ENCODE measurements at regions not wholly inside any gene's neighbourhood (a gene's known extent, or its start where the extent isn't known, plus 50 kb on each side); places are given as distances from the start of the nearest gene placed in this dataset.

- H3K27me3 Mint-ChIP-seq (ENCODE audit: insufficient read depth): no peaks in the 10 kb centered on the region
- H3K4me1 ChIP-seq (ENCODE audit: control insufficient read depth, insufficient read depth, low read length): peaks cover 6% of the 10 kb centered on the region
- H3K27ac Mint-ChIP-seq: no peak overlapping the region
- DNase-seq: peak; percentile 34
- no peak overlapping the region for H3K4me3 ChIP-seq (ENCODE audit: low read length)
- no peaks in the 10 kb centered on the region for H3K27me3 ChIP-seq (ENCODE audit: control insufficient read depth, insufficient read depth, low read length, poor library complexity, severe bottlenecking)
- no peak overlapping the region for H3K4me3 Mint-ChIP-seq
- WGBS, 2 experiments (ENCODE audit: insufficient coverage in 1 of 2, insufficient read length in 1 of 2): 75 to 100% methylated on average over 1 to 2 of the region's 2 CpGs
- H3K27ac ChIP-seq (ENCODE audit: low read depth, low read length): no peak overlapping the region
- H3K36me3 ChIP-seq (ENCODE audit: control insufficient read depth, insufficient read depth, low read length): no peaks in the 10 kb centered on the region
- no peaks in the 10 kb centered on the region for H3K36me3 Mint-ChIP-seq (ENCODE audit: low read depth)
- H3K9me3 Mint-ChIP-seq: no peaks in the 10 kb centered on the region
- no peak overlapping the region for H3K9ac ChIP-seq (ENCODE audit: extremely low read depth, low read length, poor library complexity, severe bottlenecking)
- TF ChIP-seq CTCF (conservative IDR thresholded peaks at IDR 0.05): no peak
- no peaks in the 10 kb centered on the region for H3K9me3 ChIP-seq (ENCODE audit: control insufficient read depth, low read length)
- peaks cover 8% of the 10 kb centered on the region for H3K4me1 Mint-ChIP-seq
These were observed 319.7 kb downstream of the MATN1 start for GRCh38 chr1:30403726-30404125.

- peak; percentile 30 for DNase-seq
- 93 to 94% methylated on average over 10 of the region's 10 CpGs for WGBS, 2 experiments (ENCODE audit: insufficient coverage in 1 of 2, insufficient read length in 1 of 2)
- peaks cover 4% of the 10 kb centered on the region for H3K4me1 ChIP-seq (ENCODE audit: control insufficient read depth, insufficient read depth, low read length)
- H3K9me3 Mint-ChIP-seq: no peaks in the 10 kb centered on the region
- no peak overlapping the region for H3K4me3 ChIP-seq (ENCODE audit: low read length)
- H3K27ac ChIP-seq (ENCODE audit: low read depth, low read length): no peak overlapping the region
- H3K36me3 ChIP-seq (ENCODE audit: control insufficient read depth, insufficient read depth, low read length): no peaks in the 10 kb centered on the region
- peaks cover 8% of the 10 kb centered on the region for H3K4me1 Mint-ChIP-seq
- no peaks in the 10 kb centered on the region for H3K27me3 Mint-ChIP-seq (ENCODE audit: insufficient read depth)
- no peak overlapping the region for H3K27ac Mint-ChIP-seq
- H3K27me3 ChIP-seq (ENCODE audit: control insufficient read depth, insufficient read depth, low read length, poor library complexity, severe bottlenecking): no peaks in the 10 kb centered on the region
- no peaks in the 10 kb centered on the region for H3K36me3 Mint-ChIP-seq (ENCODE audit: low read depth)
- H3K9ac ChIP-seq (ENCODE audit: extremely low read depth, low read length, poor library complexity, severe bottlenecking): no peak overlapping the region
- no peak overlapping the region for H3K4me3 Mint-ChIP-seq
- TF ChIP-seq CTCF (conservative IDR thresholded peaks at IDR 0.05): no peak
- H3K9me3 ChIP-seq (ENCODE audit: control insufficient read depth, low read length): no peaks in the 10 kb centered on the region
These were observed 320.2 kb downstream of the MATN1 start for GRCh38 chr1:30403061-30403645.

GRCh38 chr1:30402031-30402430, 321.4 kb downstream of the MATN1 start:
- H3K9me3 Mint-ChIP-seq: no peaks in the 10 kb centered on the region

More at GRCh38 chr1:30402031-30402430, 321.4 kb downstream of the MATN1 start:
- no peak overlapping the region for H3K9ac ChIP-seq (ENCODE audit: extremely low read depth, low read length, poor library complexity, severe bottlenecking)
- Mint-ChIP-seq H3K27me3 (ENCODE audit: insufficient read depth) (no peaks in the 10 kb centered on the region), H3K4me1 (no peaks in the 10 kb centered on the region), H3K36me3 (ENCODE audit: low read depth) (no peaks in the 10 kb centered on the region), H3K27ac (no peak overlapping the region), H3K4me3 (no peak overlapping the region)
- H3K4me3 ChIP-seq (ENCODE audit: low read length): no peak overlapping the region
- no peak for TF ChIP-seq CTCF (conservative IDR thresholded peaks at IDR 0.05)
- 86 to 92% methylated on average over 2 of the region's 2 CpGs for WGBS, 2 experiments (ENCODE audit: insufficient coverage in 1 of 2, insufficient read length in 1 of 2)
- H3K27ac ChIP-seq (ENCODE audit: low read depth, low read length): no peak overlapping the region
- no peaks in the 10 kb centered on the region for H3K27me3 ChIP-seq (ENCODE audit: control insufficient read depth, insufficient read depth, low read length, poor library complexity, severe bottlenecking)
- peaks cover 3% of the 10 kb centered on the region for H3K4me1 ChIP-seq (ENCODE audit: control insufficient read depth, insufficient read depth, low read length)
- no peak for DNase-seq
- no peaks in the 10 kb centered on the region for H3K36me3 ChIP-seq (ENCODE audit: control insufficient read depth, insufficient read depth, low read length)
- H3K9me3 ChIP-seq (ENCODE audit: control insufficient read depth, low read length): no peaks in the 10 kb centered on the region

All from endodermal cell (in vitro differentiated cells).